Small intestine (tissue), 7 donors: ENCODE measurements at regions not wholly inside any gene's neighbourhood (a gene's known extent, or its start where the extent isn't known, plus 50 kb on each side); places are given as distances from the start of the nearest gene placed in this dataset.
A peak's percentile ranks its signal among the peaks of the same experiment; 100 is the strongest.
"Not testable (repeated sequence)": the region's sequence is repeated elsewhere in the genome, so short reads cannot be mapped to it uniquely, and the experiment has no call there.

Source experiments
- DNase-seq, 2 donors: peaks; one replicate each; pipeline versions ENCODE4 v3.0.0 to v3.0.0-alpha.2; 2013
- FAIRE-seq: peaks from 2 replicates; lab custom pipeline; 2012; peaks lifted over from hg19 to GRCh38; lab: Jason Lieb, UNC
- H3K27ac ChIP-seq, 3 donors: one replicate each; pipeline ENCODE4 v1.5.1; 2013; ENCODE audit warnings: low read length in 2 of 3, mild to moderate bottlenecking in 2 of 3, control low read depth in 1 of 3, inconsistent platforms in 1 of 3, low read depth in 1 of 3, moderate library complexity in 1 of 3
- H3K27me3 ChIP-seq, 3 donors: one replicate each; pipeline ENCODE4 v1.6.1; 2013; ENCODE audit warnings: low read length in 3 of 3, inconsistent platforms in 1 of 3; ENCODE audit not compliant: control insufficient read depth in 3 of 3, insufficient read depth in 3 of 3
- H3K36me3 ChIP-seq, 3 donors: one replicate each; pipeline ENCODE4 v1.6.1; 2013; ENCODE audit warnings: low read length in 3 of 3, inconsistent platforms in 1 of 3, low read depth in 1 of 3, mild to moderate bottlenecking in 1 of 3, moderate library complexity in 1 of 3; ENCODE audit not compliant: control insufficient read depth in 3 of 3, insufficient read depth in 2 of 3
- H3K4me1 ChIP-seq, 3 donors: one replicate each; pipeline ENCODE4 v1.6.1; 2013; ENCODE audit warnings: low read length in 2 of 3, inconsistent platforms in 1 of 3, low read depth in 1 of 3, mild to moderate bottlenecking in 1 of 3, moderate library complexity in 1 of 3; ENCODE audit not compliant: control insufficient read depth in 3 of 3, insufficient read depth in 2 of 3
- H3K4me3 ChIP-seq, 3 donors: one replicate each; pipeline ENCODE4 v1.5.1; 2013; ENCODE audit warnings: low read length in 3 of 3, control low read depth in 1 of 3, inconsistent platforms in 1 of 3, low read depth in 1 of 3, mild to moderate bottlenecking in 1 of 3, moderate library complexity in 1 of 3
- H3K9me3 ChIP-seq, 2 donors: one replicate each; pipeline ENCODE4 v1.6.1; 2013; ENCODE audit warnings: low read depth in 1 of 2, low read length in 1 of 2; ENCODE audit not compliant: control insufficient read depth in 2 of 2, insufficient read depth in 1 of 2
- WGBS, 3 donors: extraction: QIAGEN DNeasy Blood & Tissue Kit; methylation state at CpG; one replicate each; pipeline ENCODE4 v1.1.7; 2013; 5-methylcytosine and 5-hydroxymethylcytosine counted together
- donor health status: healthy with polysubstance abuse.
- donor health status: control.
- donor health status: control.
- donor health status: Bipolar disorder and iron deficiency.
- donor health status: healthy.

DNA sequence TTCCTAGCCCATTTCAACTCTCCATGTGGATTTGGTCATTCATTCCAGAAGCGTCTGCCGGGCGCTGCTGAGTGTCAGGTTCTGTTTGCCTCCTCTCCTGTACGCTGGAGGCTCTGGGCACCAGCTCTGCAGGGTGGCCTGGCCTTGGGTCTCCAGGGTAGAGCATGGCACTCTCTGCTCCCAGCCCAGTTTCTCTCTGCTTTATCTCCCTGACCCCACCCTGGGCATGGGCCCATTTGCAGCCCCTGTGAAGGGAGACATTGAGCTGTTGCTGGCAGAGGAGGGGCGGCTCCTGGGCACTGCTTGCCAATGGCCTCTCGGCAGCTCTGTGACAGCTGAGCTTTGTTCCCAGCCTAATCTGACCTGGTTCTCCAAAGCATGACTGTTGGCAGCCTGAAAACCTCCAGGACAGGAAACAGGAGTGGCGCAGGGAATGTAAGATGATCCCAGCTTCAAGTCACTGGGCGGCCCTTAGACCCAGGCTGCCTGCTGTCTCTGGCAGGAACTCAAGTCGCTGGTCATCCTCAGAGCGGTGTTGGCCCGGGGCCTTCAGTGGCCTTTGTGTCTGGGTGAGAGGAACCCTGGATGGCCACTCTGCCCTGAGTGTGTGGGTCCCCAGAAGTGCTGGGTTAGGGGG, 146.8 kb downstream of the SEC14L1 start:
- Histone ChIP-seq H3K4me3 (peak overlapping the region in 1 of 3 donors; percentile 17), H3K36me3 (peaks cover 0 to 59% (median 0%) of the 10 kb centered on the region in 3 donors), H3K9me3 (no peaks in the 10 kb centered on the region), H3K27me3 (no peaks in the 10 kb centered on the region), H3K27ac (peak overlapping the region; percentile 96 to 99 (median 98)), H3K4me1 (peaks cover 0 to 60% (median 5%) of the 10 kb centered on the region in 3 donors)
- FAIRE-seq (no peak), DNase-seq (peak; percentile 65 to 94)
- 9 to 47% (median 40%) methylated on average over 11 of the region's 11 CpGs for WGBS, 3 donors

DNA sequence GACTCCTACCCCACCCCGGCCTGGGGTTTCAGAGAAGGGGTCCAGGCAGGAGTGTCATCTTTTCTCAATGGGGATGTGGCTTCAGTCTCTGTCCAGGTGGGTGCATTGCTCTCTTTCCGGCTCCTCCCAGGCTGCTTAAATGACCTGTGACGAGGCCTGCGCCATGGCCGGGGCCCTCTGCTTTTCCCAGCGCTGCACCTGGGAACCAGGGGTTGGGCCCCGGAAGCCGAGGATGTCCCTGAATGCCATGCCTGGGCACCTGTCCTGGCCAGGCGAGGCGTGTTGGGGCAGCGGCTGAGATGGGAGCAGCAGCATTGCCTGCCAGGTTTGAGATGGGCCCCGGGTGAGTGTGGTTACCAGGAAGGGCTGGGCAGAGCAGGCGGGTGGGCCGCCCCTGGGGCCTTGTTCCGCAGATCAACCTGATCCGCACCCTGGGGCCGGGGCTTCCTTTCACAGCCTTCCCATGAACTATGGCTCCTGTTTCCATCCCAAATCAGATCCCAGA, 147.4 kb downstream of the SEC14L1 start:
- Histone ChIP-seq H3K9me3 (no peaks in the 10 kb centered on the region), H3K4me1 (peaks cover 0 to 59% (median 5%) of the 10 kb centered on the region in 3 donors), H3K27ac (peak overlapping the region; percentile 96 to 99 (median 98)), H3K4me3 (peak overlapping the region in 1 of 3 donors; percentile 17), H3K36me3 (peaks cover 0 to 64% (median 0%) of the 10 kb centered on the region in 3 donors), H3K27me3 (no peaks in the 10 kb centered on the region)
- FAIRE-seq (no peak), DNase-seq (peak; percentile 31 to 42)
- 34 to 72% (median 40%) methylated on average over 15 to 17 of the region's 17 CpGs for WGBS, 3 donors

DNA sequence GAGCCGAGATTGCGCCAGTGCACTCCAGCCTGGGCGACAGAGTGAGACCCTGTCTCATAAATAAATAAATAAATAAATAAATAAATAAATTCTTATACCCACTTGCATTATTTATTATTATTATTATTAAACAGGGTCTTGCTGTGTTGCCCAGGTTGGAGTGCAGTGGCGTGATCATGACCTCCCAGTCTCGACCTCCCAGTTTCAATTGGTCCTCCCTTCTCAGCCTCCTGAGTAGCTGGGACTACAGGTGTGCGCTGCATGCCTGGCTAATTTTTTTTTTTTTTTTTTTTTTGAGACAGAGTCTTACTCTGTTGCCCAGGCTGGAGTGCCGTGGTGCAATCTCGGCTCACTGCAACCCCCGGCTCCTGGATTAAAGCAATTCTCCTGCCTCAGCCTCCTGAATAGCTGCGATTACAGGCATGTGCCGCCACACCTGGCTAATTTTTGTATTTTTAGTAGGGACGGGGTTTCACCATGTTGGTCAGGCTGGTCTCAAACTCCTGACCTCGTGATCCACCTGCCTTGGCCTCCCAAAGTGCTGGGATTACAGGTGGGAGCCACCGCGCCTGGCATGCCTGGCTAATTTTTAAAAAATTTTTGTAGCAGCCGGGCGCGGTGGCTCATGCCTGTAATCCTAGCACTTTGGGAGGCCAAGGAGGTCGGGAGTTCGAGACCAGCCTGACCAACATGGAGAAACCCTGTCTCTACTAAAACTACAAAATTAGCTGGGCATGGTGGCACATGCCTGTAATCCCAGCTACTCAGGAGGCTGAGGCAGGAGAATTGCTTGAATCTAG, 150.2 kb downstream of the SEC14L1 start:
- H3K27ac ChIP-seq, DNase-seq, H3K4me3 ChIP-seq, H3K27me3 ChIP-seq, FAIRE-seq, H3K9me3 ChIP-seq: not testable (repeated sequence)
- 91 to 95% (median 94%) methylated on average over 20 of the region's 20 CpGs for WGBS, 3 donors
- Histone ChIP-seq H3K4me1 (peaks cover 0 to 44% (median 5%) of the 10 kb centered on the region in 3 donors), H3K36me3 (peaks cover 0 to 64% (median 0%) of the 10 kb centered on the region in 3 donors)

- no peak overlapping the region for H3K4me3 ChIP-seq
- DNase-seq (no peak), FAIRE-seq (no peak)
- no peak overlapping the region for H3K27ac ChIP-seq
- 92 to 95% (median 94%) methylated on average over 18 of the region's 18 CpGs for WGBS, 3 donors
- H3K27me3 ChIP-seq = no peaks in the 10 kb centered on the region
- no peaks in the 10 kb centered on the region for H3K9me3 ChIP-seq
- H3K4me1 ChIP-seq = peaks cover 0 to 44% (median 4%) of the 10 kb centered on the region in 3 donors
- H3K36me3 ChIP-seq = peaks cover 0 to 61% (median 0%) of the 10 kb centered on the region in 3 donors
Observed at GRCh38 chr17:77291591-77292386, 151.0 kb downstream of the SEC14L1 start.

GRCh38 chr17:77294761-77295160, 154.0 kb downstream of the SEC14L1 start:
- Histone ChIP-seq H3K27me3 (no peaks in the 10 kb centered on the region), H3K27ac (no peak overlapping the region), H3K9me3 (peaks cover 0 to 14% of the 10 kb centered on the region in 2 donors), H3K4me1 (peaks cover 0 to 47% (median 2%) of the 10 kb centered on the region in 3 donors), H3K36me3 (peaks cover 0 to 70% (median 0%) of the 10 kb centered on the region in 3 donors), H3K4me3 (no peak overlapping the region)
- FAIRE-seq = no peak
- 91 to 95% (median 91%) methylated on average over 20 of the region's 20 CpGs for WGBS, 3 donors
- no peak for DNase-seq

DNA sequence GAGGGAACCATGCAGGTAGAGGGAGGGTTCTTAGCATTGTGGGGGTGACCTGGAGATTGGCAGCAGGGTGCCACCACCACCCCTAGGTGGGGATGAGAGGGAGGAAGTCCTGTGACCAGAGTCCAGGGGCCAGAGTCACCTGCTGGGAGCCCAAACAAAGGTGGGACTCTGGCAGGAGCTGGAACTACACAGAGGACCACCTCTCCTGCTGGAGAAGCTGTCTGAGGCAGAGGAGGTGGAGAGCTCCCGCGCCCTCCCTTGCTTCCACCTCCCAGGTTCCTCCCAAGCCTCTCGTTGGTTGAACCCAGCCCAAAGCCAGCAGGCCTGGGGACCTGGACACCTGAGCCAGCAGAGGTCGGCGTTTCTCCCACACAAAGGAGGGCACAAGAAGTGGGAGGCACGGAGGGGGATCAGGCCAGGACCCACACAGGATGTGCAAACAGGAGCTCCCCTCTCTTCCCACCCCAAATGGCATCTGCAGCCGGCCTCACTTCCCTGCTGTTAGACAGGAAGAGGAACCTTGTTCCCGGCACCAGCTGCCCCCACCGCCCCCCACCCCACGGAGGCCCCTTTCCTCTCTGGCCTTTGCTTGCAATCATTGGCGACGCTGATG, 154.6 kb downstream of the SEC14L1 start:
- peaks cover 0 to 69% (median 0%) of the 10 kb centered on the region in 3 donors for H3K36me3 ChIP-seq
- peaks cover 0 to 16% of the 10 kb centered on the region in 2 donors for H3K9me3 ChIP-seq
- FAIRE-seq (no peak), DNase-seq (no peak)
- H3K4me1 ChIP-seq = peaks cover 0 to 51% (median 2%) of the 10 kb centered on the region in 3 donors
- WGBS, 3 donors = 70 to 87% (median 79%) methylated on average over 12 of the region's 12 CpGs
- H3K4me3 ChIP-seq = no peak overlapping the region
- H3K27ac ChIP-seq = no peak overlapping the region
- no peaks in the 10 kb centered on the region for H3K27me3 ChIP-seq

DNA sequence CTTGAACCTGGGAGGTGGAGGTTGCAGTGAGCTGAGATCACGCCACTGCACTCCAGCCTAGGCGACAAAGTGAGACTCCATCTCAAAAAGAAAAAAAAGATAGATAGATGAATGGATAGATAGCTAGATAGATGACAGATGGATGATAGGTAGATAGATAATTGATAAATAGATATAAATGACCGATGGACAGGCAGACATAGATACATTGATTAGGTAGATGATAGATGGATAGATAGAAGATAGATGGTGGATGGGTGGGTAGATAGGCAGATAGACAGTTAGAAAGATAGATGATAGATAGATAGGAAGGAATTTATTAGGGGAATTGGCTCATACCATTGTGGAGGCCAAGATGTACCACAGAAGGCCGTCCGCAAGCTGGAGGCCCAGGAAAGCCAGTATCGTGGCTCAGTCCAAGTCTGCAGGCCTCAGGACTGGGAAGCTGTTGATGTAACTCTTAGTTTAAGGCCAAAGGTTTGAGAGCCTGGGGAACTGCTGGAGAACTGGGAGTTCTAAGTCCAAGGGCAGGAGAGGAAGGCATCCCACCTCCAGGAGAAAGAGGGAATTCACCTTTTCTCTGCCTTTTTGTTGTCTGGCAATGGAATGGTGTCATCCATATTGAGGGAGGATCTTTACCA, 156.1 kb downstream of the SEC14L1 start:
- H3K4me1 ChIP-seq = peaks cover 0 to 61% (median 2%) of the 10 kb centered on the region in 3 donors
- peak overlapping the region in 1 of 3 donors; percentile 44 for H3K27ac ChIP-seq
- WGBS, 3 donors = 86 to 91% (median 89%) methylated on average over 6 of the region's 6 CpGs
- DNase-seq (peak; percentile 37 to 52), FAIRE-seq (no peak)
- no peaks in the 10 kb centered on the region for H3K27me3 ChIP-seq
- H3K4me3 ChIP-seq = no peak overlapping the region
- H3K36me3 ChIP-seq = peaks cover 0 to 62% (median 0%) of the 10 kb centered on the region in 3 donors
- peaks cover 0 to 16% of the 10 kb centered on the region in 2 donors for H3K9me3 ChIP-seq
